Myocyte (in vitro differentiated cells): ENCODE measurements at regions not wholly inside any gene's neighbourhood (a gene's known extent, or its start where the extent isn't known, plus 50 kb on each side); places are given as distances from the start of the nearest gene placed in this dataset.
"Not testable (repeated sequence)": the region's sequence is repeated elsewhere in the genome, so short reads cannot be mapped to it uniquely, and the experiment has no call there.

Source experiments
- DNase-seq: peaks from one replicate; pipeline ENCODE4 v3.0.0-alpha.2; 2012; ENCODE audit warnings: low read depth

GRCh38 chr13:110809871-110810486 is 96.5 kb downstream of the ING1 start:
- no peak for DNase-seq

DNA sequence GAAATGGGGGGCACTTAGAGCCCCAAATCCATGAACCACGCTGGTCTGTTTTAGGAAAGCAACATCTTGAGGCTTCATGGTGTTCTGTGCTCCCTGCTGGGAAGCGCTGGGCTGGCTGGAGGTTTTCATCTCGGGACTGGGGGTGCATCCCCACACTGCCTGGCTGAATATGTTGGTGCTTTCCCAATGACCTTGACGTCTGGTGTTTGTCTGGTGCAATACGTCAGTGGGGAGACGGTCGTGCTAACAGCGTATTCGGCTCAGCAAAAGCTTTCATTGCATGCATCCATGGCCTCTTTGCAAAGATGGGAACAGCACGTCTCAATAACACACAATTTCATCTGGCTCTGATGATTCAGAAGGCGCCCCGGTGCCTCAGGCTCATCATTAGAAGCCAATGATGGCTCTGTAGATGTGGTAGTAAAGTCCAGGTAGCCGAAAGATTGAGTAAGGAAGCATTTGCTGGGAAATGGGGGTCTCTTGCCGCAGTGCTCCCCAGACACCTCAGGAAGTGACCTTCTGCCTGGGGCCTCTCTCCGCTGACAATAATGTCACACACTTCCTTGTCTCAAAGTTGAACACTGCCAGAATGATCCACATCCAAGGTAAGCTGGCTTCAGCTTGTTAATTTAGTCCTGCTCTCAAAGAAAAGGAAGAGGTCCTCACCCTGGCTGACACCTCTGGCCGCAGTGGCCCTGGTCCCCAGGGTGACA is 97.7 kb downstream of the ING1 start:
- DNase-seq: no peak

GRCh38 chr13:110811771-110812120 is 98.2 kb downstream of the ING1 start:
- DNase-seq: no peak

DNA sequence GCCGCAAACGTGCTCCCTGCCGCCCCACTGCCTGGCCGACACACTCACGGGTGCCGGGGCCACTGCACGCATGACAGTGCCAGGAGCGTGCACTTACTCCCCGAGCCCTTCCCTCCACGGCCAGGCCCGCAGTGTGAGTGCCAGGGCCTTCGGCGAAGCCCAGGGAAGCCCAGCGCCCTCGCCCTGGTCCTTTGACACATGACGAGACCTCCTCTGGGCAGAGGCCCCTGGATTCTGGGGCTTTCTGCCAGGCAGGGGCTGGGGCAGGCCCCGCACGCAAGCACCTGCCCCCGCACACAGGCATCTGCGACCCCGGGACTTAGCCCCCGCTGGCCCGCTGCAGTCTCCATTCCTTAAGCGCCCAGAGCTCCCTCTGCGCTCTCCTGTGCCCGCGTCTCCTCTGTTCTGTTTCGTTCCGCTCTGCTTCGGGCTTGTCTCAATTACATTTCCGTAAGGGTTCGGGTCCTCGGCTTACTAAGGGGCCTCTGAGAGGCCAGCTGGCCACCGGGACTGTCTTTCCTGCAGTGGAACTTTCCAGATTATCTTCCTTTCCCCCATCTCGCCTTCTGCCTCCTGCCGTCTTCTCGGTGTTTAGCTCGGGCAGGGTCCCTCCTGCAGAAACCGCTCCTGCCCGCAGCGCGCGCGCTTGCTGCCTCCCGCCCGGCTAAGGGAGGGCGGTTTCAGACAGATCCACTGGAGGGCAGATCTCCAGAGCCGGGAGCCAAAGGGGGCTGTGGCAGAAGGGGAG is 98.8 kb downstream of the ING1 start:
- DNase-seq: peak; percentile 13

- no peak for DNase-seq
These were observed 99.6 kb downstream of the ING1 start for GRCh38 chr13:110812869-110813645.

DNA sequence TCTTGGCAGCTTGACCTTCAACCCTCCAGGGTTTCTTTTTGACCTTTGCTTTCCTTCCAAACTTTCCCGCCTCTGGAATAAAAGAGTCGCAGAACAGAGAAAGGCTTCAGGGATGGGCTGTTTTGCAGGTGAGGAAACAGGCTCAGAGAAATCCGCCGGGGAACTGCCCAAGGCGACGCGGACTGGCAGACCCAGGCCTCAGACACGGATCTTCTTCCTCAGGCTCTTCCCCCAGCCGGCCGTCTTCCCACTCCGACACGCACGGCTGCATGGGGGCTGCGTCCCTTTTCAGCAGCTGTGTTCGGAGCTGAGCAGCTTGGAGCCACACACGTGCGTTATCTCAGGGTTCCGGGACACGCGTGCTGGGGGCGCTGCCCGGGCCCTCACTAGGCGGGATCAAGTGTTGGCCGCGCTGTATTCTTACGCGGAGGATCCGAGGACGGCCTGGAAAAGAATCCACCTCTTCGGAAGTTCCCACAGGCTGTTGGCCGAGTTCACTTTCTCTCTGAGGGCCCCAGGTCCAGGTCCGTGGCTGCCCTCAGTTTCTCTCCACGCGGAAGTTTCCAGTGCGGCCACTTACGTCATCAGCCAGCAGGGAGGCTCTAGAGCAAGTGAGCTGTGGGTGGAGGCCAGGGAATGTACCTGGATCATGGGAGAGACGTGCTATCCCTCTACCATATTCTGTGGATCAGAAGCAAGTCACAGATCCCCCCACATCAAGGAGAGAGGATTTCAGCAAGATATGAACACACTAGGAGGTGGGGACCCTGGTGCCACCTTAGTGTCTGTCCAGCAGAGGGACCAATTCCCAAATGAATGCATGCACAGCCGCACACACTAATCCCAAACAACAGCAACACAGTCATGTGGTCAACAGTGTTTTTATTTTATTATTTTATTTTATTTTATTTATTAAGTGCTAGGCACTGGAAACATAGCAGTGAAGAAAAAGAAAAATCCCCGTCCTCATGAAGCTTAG is 100.4 kb downstream of the ING1 start:
- DNase-seq: no peak

DNA sequence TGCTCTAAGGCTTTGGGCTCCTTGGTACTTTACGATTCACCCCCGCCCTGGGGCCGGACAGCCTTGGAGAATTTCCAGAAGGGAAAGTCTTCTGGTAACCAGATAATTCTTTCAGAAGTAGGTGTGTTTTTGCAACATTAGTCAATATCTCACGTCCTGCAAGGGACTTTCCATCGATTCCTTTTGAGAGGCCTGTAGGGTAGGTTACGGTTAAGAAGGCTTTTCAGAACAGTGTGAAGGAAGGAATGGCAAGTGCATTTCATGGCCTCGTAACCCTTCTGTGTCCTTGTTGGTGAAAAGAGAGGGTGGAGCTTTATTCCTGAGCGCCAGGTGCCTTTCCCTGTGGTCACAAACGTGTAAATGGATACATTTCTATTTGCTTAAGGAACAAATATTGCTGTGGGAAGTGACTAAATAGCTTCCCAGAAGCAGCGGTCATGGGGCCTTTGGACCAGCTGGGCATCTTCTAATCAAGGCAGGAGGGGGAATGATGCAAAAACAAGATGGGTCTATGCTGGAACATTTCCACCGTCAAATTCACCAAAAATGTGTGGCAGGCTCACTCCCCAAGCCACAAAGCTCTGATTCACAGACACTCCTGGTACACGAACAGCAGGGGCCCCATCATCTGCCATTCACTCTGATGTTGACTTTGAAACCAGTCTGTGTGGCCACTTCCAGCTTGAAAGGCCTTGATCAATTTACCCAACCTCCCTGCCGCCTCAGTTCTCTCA is 99.2 kb downstream of the ANKRD10 start:
- peak; percentile 13 for DNase-seq

DNA sequence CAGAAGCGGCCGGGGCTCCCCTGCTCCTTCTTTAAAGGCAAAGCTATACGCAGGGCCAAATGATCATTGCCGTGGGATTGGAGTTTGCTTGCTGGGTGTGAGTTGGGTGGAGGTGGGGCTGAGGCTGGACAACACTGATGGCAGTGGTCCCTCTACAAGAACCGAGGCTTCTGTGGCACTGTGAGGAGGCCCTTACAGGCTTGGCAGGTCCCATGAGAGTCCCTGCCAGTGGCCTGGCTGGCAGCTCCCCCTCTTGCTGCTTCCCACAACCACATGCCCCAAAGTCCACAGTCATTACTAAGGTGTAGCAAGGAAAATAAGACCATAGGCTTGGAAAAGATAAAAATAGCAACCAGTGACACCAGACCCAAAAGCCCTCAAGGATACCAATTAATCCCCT is 98.4 kb downstream of the ANKRD10 start:
- DNase-seq: peak; percentile 79

DNA sequence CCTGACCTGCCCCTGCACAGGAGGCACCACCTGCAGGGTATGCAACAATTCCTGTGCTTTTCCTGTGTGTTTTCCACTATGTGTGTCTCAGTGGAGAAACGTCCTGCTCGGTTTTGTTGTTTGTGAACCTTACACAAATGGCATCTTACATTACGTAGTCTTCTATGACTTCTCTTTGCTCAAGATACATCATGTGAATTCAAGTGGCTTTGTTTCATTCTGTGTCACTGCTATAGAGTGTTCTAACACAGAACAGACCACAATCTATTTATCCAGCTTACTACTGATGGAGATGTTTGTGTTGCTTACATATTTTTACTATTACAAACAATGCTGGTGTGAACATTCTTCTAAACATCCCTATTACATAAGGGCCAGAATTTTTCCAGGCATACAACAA is 97.7 kb downstream of the ANKRD10 start:
- no peak for DNase-seq

DNA sequence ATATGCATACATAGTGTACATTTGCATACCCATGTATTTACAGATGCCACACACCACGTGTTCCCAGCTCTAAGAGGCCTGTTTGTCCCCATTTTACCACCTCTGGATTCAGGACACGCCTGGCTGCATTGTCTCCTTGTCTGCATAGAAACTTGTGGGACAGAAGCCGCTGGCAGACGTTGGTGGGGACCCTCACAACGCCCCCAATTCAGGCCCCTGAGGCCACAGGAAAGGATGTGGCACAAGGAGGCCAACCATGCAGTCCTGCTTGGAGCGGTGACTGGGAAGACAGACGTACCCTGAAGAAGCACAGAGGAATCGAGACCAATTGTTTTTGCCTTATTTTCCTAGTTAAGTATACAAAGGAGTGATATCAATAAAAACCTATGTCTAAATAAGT is 96.1 kb downstream of the ANKRD10 start:
- DNase-seq: no peak

DNA sequence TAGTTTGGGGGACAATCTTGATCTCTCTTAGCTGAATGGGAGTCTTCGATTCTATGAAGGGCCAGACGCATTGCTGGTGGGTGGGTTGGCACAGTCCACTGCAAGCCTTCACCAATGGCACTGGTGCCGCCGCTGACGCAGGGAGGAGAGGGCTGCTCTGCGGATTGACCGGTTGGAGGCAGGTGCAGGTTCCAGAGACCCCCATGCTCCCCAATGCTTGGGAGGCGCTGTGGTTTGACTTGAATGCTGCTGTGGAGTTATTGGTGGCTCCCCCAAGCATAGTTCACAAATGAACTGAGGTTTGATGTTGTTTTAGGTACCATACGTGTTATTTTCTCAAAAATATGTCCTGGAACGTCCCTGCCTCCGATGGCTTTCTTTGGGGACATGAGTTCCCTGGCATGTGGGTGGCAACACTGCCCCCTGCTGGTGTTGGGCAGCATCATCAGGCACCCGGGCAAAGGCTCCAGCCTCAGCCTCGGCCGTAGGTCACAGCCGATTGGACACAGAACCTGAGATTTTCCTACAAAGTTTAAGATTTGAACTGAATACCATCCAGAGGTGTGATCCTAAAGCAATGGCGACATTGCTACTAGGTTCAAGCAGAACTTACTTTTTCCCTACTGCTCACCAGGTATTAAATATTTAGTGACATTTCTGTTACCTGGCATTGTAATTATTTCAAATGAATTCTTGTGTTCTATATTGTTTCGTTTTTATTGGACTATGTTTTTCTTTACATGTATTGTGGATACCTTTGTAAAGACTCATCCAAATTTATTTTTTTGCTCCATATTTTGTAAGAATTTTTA is 95.5 kb downstream of the ANKRD10 start:
- peak; percentile 81 for DNase-seq

GRCh38 chr13:110820322-110820721 is 94.5 kb downstream of the ANKRD10 start:
- no peak for DNase-seq

GRCh38 chr13:110821837-110822668 is 92.8 kb downstream of the ANKRD10 start:
- DNase-seq: not testable (repeated sequence)

DNA sequence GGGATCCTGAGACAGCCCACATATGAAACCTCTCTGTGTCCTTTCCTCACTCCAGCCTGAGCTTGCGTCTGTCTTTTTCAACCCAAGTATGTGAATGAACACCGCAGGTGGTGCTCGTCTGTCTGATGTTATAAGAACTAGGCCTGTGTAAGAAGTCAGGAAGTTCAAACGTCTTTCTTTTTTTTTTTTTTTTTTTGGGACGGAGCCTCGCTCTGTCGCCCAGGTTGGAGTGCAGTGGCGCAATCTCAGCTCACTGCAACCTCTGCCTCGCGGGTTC is 92.3 kb downstream of the ANKRD10 start:
- DNase-seq: no peak

GRCh38 chr13:110824702-110825300 is 90.1 kb downstream of the ANKRD10 start:
- no peak for DNase-seq

- DNase-seq: no peak
These were observed 89.4 kb downstream of the ANKRD10 start for GRCh38 chr13:110825516-110825915.

DNA sequence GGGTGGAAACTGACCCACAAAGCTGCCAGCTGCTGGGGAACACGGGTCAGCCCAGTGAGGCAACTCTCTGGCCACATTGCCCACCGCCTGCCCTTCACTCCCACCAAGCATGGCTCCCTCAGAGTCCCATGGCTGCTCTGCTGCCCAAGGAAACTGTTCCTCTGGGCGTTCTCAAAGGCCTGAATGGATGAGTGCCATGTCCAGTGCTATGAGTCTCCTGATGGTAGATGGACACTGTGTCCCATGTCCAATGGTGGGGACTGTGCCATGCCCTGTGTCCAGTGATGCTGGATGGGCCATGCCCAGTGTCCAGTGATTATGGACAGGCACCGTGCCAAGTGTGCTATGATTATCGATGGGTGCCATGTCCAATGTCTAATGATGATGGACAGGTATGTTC is 88.8 kb downstream of the ANKRD10 start:
- no peak for DNase-seq
